Liver (tissue), 8 donors: ENCODE measurements at regions not wholly inside any gene's neighbourhood (a gene's known extent, or its start where the extent isn't known, plus 50 kb on each side); places are given as distances from the start of the nearest gene placed in this dataset.

Experiments used
- DNase-seq: peaks from one replicate; pipeline ENCODE4 v3.0.0-alpha.2; 2017; ENCODE audit warnings: low spot score
- H3K27ac ChIP-seq, 2 donors: one replicate each; pipeline ENCODE4 v1.7.0; 2013; ENCODE audit warnings: inconsistent platforms in 2 of 2, low read length in 2 of 2, control low read depth in 1 of 2, low read depth in 1 of 2, mild to moderate bottlenecking in 1 of 2
- H3K27me3 ChIP-seq, 4 donors: one replicate each; pipeline versions ENCODE4 v1.6.1 to v1.7.0; 2013; ENCODE audit warnings: low read length in 3 of 4, inconsistent platforms in 1 of 4, mild to moderate bottlenecking in 1 of 4, moderate library complexity in 1 of 4; ENCODE audit not compliant: control insufficient read depth in 4 of 4, insufficient read depth in 4 of 4
- H3K36me3 ChIP-seq, 4 donors: one replicate each; pipeline versions ENCODE4 v1.6.1 to v1.7.0; 2013; ENCODE audit warnings: low read length in 3 of 4, mild to moderate bottlenecking in 3 of 4, low read depth in 1 of 4, moderate library complexity in 1 of 4; ENCODE audit not compliant: control insufficient read depth in 4 of 4, insufficient read depth in 3 of 4
- H3K4me1 ChIP-seq, 4 donors: one replicate each; pipeline versions ENCODE4 v1.6.1 to v1.7.0; 2013; ENCODE audit warnings: low read length in 3 of 4, mild to moderate bottlenecking in 3 of 4, moderate library complexity in 1 of 4; ENCODE audit not compliant: control insufficient read depth in 4 of 4, insufficient read depth in 4 of 4
- H3K4me3 ChIP-seq, 3 donors: one replicate each; pipeline versions ENCODE4 v1.6.1 to v1.7.0; 2013; ENCODE audit warnings: low read length in 3 of 3, control low read depth in 1 of 3, low read depth in 1 of 3, mild to moderate bottlenecking in 1 of 3
- H3K9ac ChIP-seq, 2 donors: one replicate each; pipeline ENCODE4 v1.7.0; 2013; ENCODE audit warnings: low read length in 2 of 2, mild to moderate bottlenecking in 2 of 2, moderate library complexity in 2 of 2, control low read depth in 1 of 2, low read depth in 1 of 2
- H3K9me3 ChIP-seq, 4 donors: one replicate each; pipeline versions ENCODE4 v1.6.1 to v1.7.0; 2013; ENCODE audit warnings: low read length in 3 of 4; ENCODE audit not compliant: control insufficient read depth in 4 of 4
- ATF3 ChIP-seq: IDR thresholded peaks from 2 replicates; pipeline ENCODE4 v1.6.1; 2016; ENCODE audit warnings: antibody characterized with exemption
- CTCF ChIP-seq: fragments of 150-350 bp; IDR thresholded peaks from 2 replicates; pipeline ENCODE4 v1.5.1; 2017; ENCODE audit warnings: improper control_type of control experiment, low read depth, low read length; ENCODE audit not compliant: missing input control
- EGR1 ChIP-seq, 2 donors: IDR thresholded peaks; 2 replicates each; pipeline ENCODE4 v1.6.1; 2016 to 2018; ENCODE audit warnings: antibody characterized with exemption in 2 of 2, low read depth in 2 of 2
- FOXA1 ChIP-seq: IDR thresholded peaks from 2 replicates; pipeline ENCODE4 v1.6.1; 2016; ENCODE audit warnings: antibody characterized with exemption
- FOXA2 ChIP-seq: IDR thresholded peaks from 2 replicates; pipeline ENCODE4 v1.6.1; 2016; ENCODE audit warnings: antibody characterized with exemption
- GABPA ChIP-seq, 2 donors: IDR thresholded peaks in 1 of 2; conservative IDR thresholded peaks in 1 of 2; 2 replicates each; pipeline ENCODE4 v1.6.1; 2016; ENCODE audit warnings: antibody characterized with exemption in 2 of 2, mild to moderate bottlenecking in 1 of 2, moderate library complexity in 1 of 2
- HNF4A ChIP-seq, 2 donors: conservative IDR thresholded peaks; 2 replicates each; pipeline ENCODE4 v1.6.1; 2016; ENCODE audit warnings: antibody characterized with exemption in 2 of 2, mild to moderate bottlenecking in 2 of 2
- JUND ChIP-seq, 2 donors: IDR thresholded peaks; 2 replicates each; pipeline ENCODE4 v1.6.1; 2016; ENCODE audit warnings: antibody characterized with exemption in 2 of 2
- MAX ChIP-seq: IDR thresholded peaks from 2 replicates; pipeline ENCODE4 v1.6.1; 2016; ENCODE audit warnings: antibody characterized with exemption
- NR2F2 ChIP-seq: IDR thresholded peaks from 2 replicates; pipeline ENCODE4 v1.6.1; 2016; ENCODE audit warnings: antibody characterized with exemption
- RAD21 ChIP-seq, 2 donors: IDR thresholded peaks; 2 replicates each; pipeline ENCODE4 v1.6.1; 2016; ENCODE audit warnings: antibody characterized with exemption in 2 of 2, mild to moderate bottlenecking in 2 of 2
- RXRA ChIP-seq, 2 donors: IDR thresholded peaks; 2 replicates each; pipeline ENCODE4 v1.6.1; 2017 to 2018; ENCODE audit warnings: antibody characterized with exemption in 2 of 2, mild to moderate bottlenecking in 1 of 2
- SP1 ChIP-seq: IDR thresholded peaks from 2 replicates; pipeline ENCODE4 v1.6.1; 2018; ENCODE audit warnings: antibody characterized with exemption, mild to moderate bottlenecking
- TAF1 ChIP-seq: conservative IDR thresholded peaks from 2 replicates; pipeline ENCODE4 v1.6.1; 2016; ENCODE audit warnings: antibody characterized with exemption, mild to moderate bottlenecking
- YY1 ChIP-seq: IDR thresholded peaks from 2 replicates; pipeline ENCODE4 v1.6.1; 2016; ENCODE audit warnings: antibody characterized with exemption, mild to moderate bottlenecking
- ZBTB33 ChIP-seq: IDR thresholded peaks from 2 replicates; pipeline ENCODE4 v1.6.1; 2016; ENCODE audit warnings: antibody characterized with exemption
- WGBS: extraction: QIAGEN DNeasy Blood & Tissue Kit; methylation state at CpG from one replicate; pipeline ENCODE4 v1.1.7; 2013; 5-methylcytosine and 5-hydroxymethylcytosine counted together
- donor health status: healthy.
- donor health status: healthy.
- donor health status: healthy.
- donor health status: healthy.
- donor health status: healthy.

GRCh38 chr11:134807997-134808396, 396.0 kb upstream of the B3GAT1 start:
- no peak overlapping the region for H3K27ac ChIP-seq
- no peak overlapping the region for H3K9ac ChIP-seq
- H3K36me3 ChIP-seq, result no peaks in the 10 kb centered on the region
- H3K4me1 ChIP-seq, result no peaks in the 10 kb centered on the region
- no peaks in the 10 kb centered on the region for H3K9me3 ChIP-seq
- no peak for TF ChIP-seq MAX
- TF ChIP-seq TAF1, result no peak
- TF ChIP-seq CTCF, result no peak
- no peak for TF ChIP-seq FOXA1
- no peak for TF ChIP-seq SP1
- TF ChIP-seq HNF4A (conservative IDR thresholded peaks at IDR 0.05), result no peak
- no peak for TF ChIP-seq GABPA (IDR thresholded peaks at IDR 0.05 in 1 of 2, conservative IDR thresholded peaks at IDR 0.05 in 1 of 2)
- no peak for DNase-seq
- peaks cover 0 to 3% (median 0%) of the 10 kb centered on the region in 4 donors for H3K27me3 ChIP-seq
- H3K4me3 ChIP-seq, result no peak overlapping the region
- 87% methylated on average over 4 of the region's 4 CpGs for WGBS

- peaks cover 0 to 4% (median 2%) of the 10 kb centered on the region in 4 donors for H3K4me1 ChIP-seq
- no peak for DNase-seq
- H3K27me3 ChIP-seq, result peaks cover 0 to 3% (median 0%) of the 10 kb centered on the region in 4 donors
- no peaks in the 10 kb centered on the region for H3K9me3 ChIP-seq
- H3K27ac ChIP-seq, result no peak overlapping the region
- WGBS, result 90% methylated on average over 3 of the region's 3 CpGs
- no peaks in the 10 kb centered on the region for H3K36me3 ChIP-seq
- no peak overlapping the region for H3K9ac ChIP-seq
- H3K4me3 ChIP-seq, result no peak overlapping the region
- TF ChIP-seq FOXA1 (no peak), FOXA2 (no peak), TAF1 (no peak), ATF3 (no peak), JUND (IDR thresholded peaks at IDR 0.05) (no peak), NR2F2 (no peak), CTCF (no peak), MAX (no peak), YY1 (no peak)
Observed at GRCh38 chr11:134802598-134802997, 390.6 kb upstream of the B3GAT1 start.

- WGBS, result 54% methylated on average over 6 of the region's 6 CpGs
- TF ChIP-seq CTCF (no peak), ATF3 (no peak), FOXA2 (no peak), TAF1 (no peak), RXRA (IDR thresholded peaks at IDR 0.05) (no peak), GABPA (IDR thresholded peaks at IDR 0.05 in 1 of 2, conservative IDR thresholded peaks at IDR 0.05 in 1 of 2) (no peak), EGR1 (IDR thresholded peaks at IDR 0.05; ENCODE audit: low read depth in 2 of 2) (no peak), SP1 (no peak), ZBTB33 (no peak), NR2F2 (no peak), HNF4A (conservative IDR thresholded peaks at IDR 0.05) (no peak), MAX (no peak), YY1 (no peak), RAD21 (IDR thresholded peaks at IDR 0.05) (no peak)
- Histone ChIP-seq H3K4me3 (no peak overlapping the region), H3K9me3 (no peaks in the 10 kb centered on the region), H3K9ac (no peak overlapping the region), H3K36me3 (no peaks in the 10 kb centered on the region), H3K27ac (no peak overlapping the region), H3K27me3 (peaks cover 0 to 3% (median 0%) of the 10 kb centered on the region in 4 donors), H3K4me1 (peaks cover 0 to 7% (median 4%) of the 10 kb centered on the region in 4 donors)
- no peak for DNase-seq
Observed at GRCh38 chr11:134802116-134802515, 390.1 kb upstream of the B3GAT1 start.
